Ovary (tissue), 7 donors: ENCODE measurements at regions not wholly inside any gene's neighbourhood (a gene's known extent, or its start where the extent isn't known, plus 50 kb on each side); places are given as distances from the start of the nearest gene placed in this dataset.

Experiments
- DNase-seq, 5 donors: peaks; one replicate each; pipeline ENCODE4 v3.0.0-alpha.2; 2019 to 2020
- H3K27ac ChIP-seq, 2 donors: fragments of 200-600 bp; one replicate each; pipeline versions ENCODE4 v1.5.1 to v1.8.0; 2019 to 2022
- H3K27me3 ChIP-seq: fragments of 200-600 bp; one replicate; pipeline ENCODE4 v1.8.0; 2022
- H3K36me3 ChIP-seq: fragments of 200-600 bp; sonication (generic); one replicate; pipeline ENCODE4 v1.5.1; 2019
- H3K4me1 ChIP-seq: one replicate; pipeline ENCODE4 v1.8.1; 2013; ENCODE audit warnings: mild to moderate bottlenecking, moderate library complexity; ENCODE audit not compliant: insufficient read depth
- H3K4me3 ChIP-seq: fragments of 200-600 bp; sonication (generic); one replicate; pipeline ENCODE4 v1.5.1; 2017
- H3K9me3 ChIP-seq, 2 donors: fragments of 200-600 bp in 1 of 2; sonication (generic) in 1 of 2; one replicate each; pipeline versions ENCODE4 v1.5.1 to v1.8.1; 2013 to 2019; ENCODE audit warnings: mild to moderate bottlenecking in 1 of 2, moderate library complexity in 1 of 2
- CTCF ChIP-seq, 3 donors: fragments of 450-650 bp in 2 of 3; fragments of 200-600 bp in 1 of 3; IDR thresholded peaks; one replicate each; pipeline versions ENCODE4 v1.5.1 to v1.8.0; 2016 to 2022; ENCODE audit warnings: antibody characterized with exemption in 3 of 3, mild to moderate bottlenecking in 1 of 3
- EP300 ChIP-seq: sonication (generic); formaldehyde crosslinking; IDR thresholded peaks from one replicate; pipeline ENCODE4 v1.6.1; 2017; ENCODE audit warnings: antibody characterized with exemption
- POLR2A ChIP-seq: fragments of 450-650 bp; IDR thresholded peaks from one replicate; pipeline ENCODE4 v1.6.1; 2017; ENCODE audit warnings: antibody characterized with exemption, mild to moderate bottlenecking, moderate library complexity
- WGBS, 3 donors: extraction: QIAGEN DNeasy Blood & Tissue Kit in 1 of 3; methylation state at CpG; one replicate each; pipeline versions ENCODE4 v1.1.5 to v1.1.7; 2013 to 2017; 5-methylcytosine and 5-hydroxymethylcytosine counted together
- intact Hi-C, 4 donors: fragments of 100-400 bp; cut with DNase I; formaldehyde crosslinking; loops; one replicate each; pipeline versions ENCODE4 v1.11.0 to v1.15.1; 2022 to 2023
- donor health status: DM: no; HTN: no; CAD: no; lungs with moderate emphysema.
- donor health status: DM: no; HTN: no; CAD: no.
- donor health status: Bipolar disorder and iron deficiency.
- donor health status: DM: no; HTN: no; CAD: no.
- donor health status: DM: yes; HTN: yes; CAD: no.

DNA sequence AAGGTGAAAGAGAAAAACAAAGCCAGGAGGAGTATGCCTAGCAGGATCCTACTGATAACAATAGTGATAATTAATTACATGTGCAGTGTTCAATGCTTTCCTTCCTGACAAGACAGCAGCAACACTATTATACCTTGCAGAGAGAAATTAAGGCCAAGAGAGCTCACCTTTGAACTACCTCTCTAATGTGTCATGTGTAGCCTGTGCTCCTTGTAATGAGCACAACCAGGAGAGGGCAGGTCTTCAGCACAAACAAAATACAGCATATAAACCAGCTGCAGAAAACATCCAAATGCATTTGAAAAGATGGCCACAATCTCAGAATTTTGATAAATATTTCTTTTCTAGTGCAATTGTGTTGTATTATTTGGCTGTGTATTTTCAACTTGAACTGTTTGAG is 1425.7 kb downstream of the DSC3 start:
- TF ChIP-seq POLR2A (no peak), CTCF (IDR thresholded peaks at IDR 0.05) (no peak), EP300 (no peak)
- Histone ChIP-seq H3K4me3 (no peak overlapping the region), H3K27ac (no peak overlapping the region), H3K27me3 (no peaks in the 10 kb centered on the region), H3K4me1 (no peaks in the 10 kb centered on the region), H3K9me3 (no peaks in the 10 kb centered on the region), H3K36me3 (no peaks in the 10 kb centered on the region)
- no peak for DNase-seq
- intact Hi-C loops, result no loop called here

DNA sequence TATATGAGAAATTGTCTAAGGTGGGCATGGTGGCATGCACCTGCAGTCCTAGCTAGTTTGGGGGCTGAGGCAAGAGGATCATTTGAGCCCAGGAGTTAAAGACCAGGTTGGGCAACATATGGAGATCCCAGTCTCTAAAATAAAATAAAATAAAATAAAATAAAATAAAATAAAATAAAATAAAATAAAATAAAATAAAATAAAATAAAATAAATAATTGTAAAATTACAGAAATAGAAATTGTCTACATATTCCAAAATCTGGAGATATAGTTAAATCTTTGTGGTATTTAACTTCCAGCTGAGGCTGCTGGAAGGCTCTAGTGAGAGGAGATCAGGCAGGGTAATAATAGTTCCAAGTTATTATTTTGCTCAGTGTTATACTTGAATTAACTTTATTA is 1432.1 kb upstream of the CDH2 start:
- Histone ChIP-seq H3K9me3 (no peaks in the 10 kb centered on the region), H3K4me1 (no peaks in the 10 kb centered on the region), H3K4me3 (no peak overlapping the region), H3K36me3 (no peaks in the 10 kb centered on the region), H3K27me3 (no peaks in the 10 kb centered on the region), H3K27ac (no peak overlapping the region)
- TF ChIP-seq CTCF (IDR thresholded peaks at IDR 0.05) (no peak), EP300 (no peak), POLR2A (no peak)
- DNase-seq, result no peak
- intact Hi-C loops, result no loop called here

GRCh38 chr18:29605365-29605764 is 1428.4 kb upstream of the CDH2 start:
- no peak for DNase-seq
- 72 to 82% (median 79%) methylated on average over 1 of the region's 1 CpG for WGBS, 3 donors
- H3K36me3 ChIP-seq, result no peaks in the 10 kb centered on the region
- TF ChIP-seq POLR2A (no peak), CTCF (IDR thresholded peaks at IDR 0.05) (no peak), EP300 (no peak)
- no peaks in the 10 kb centered on the region for H3K27me3 ChIP-seq
- H3K4me1 ChIP-seq, result no peaks in the 10 kb centered on the region
- no peaks in the 10 kb centered on the region for H3K9me3 ChIP-seq
- intact Hi-C loops, result no loop called here
- no peak overlapping the region for H3K4me3 ChIP-seq
- no peak overlapping the region for H3K27ac ChIP-seq

DNA sequence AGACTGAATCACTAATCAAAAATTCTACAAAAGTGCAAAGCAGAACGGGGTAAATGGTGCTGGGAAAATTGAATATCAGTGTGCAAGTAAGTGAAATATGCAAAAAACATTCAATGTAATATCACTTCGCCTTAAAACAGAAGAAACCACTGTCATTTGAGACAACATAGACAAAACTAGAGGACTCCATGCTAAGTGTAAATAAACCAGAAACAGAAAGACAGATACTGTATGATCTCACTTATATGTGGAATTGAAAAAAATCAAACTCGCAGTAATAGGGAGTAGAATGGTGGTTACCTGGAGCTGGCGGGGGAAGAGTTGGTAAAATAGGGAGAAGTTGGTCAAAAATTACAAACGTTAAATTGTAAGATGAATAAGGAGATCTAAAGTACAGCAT is 1420.0 kb upstream of the CDH2 start:
- intact Hi-C loops, result no loop called here
- H3K9me3 ChIP-seq, result no peaks in the 10 kb centered on the region
- DNase-seq, result no peak

More for the DNA sequence above, 1420.0 kb upstream of the CDH2 start:
- H3K27me3 ChIP-seq, result no peaks in the 10 kb centered on the region
- H3K36me3 ChIP-seq, result no peaks in the 10 kb centered on the region
- no peak for TF ChIP-seq CTCF (IDR thresholded peaks at IDR 0.05)
- TF ChIP-seq POLR2A, result no peak
- no peak for TF ChIP-seq EP300
- H3K4me3 ChIP-seq, result no peak overlapping the region
- 94 to 95% (median 95%) methylated on average over 5 of the region's 5 CpGs for WGBS, 3 donors
- H3K4me1 ChIP-seq, result no peaks in the 10 kb centered on the region
- H3K27ac ChIP-seq, result no peak overlapping the region
